ENCODE measurements at regions not wholly inside any gene's neighbourhood (a gene's known extent, or its start where the extent isn't known, plus 50 kb on each side); places are given as distances from the start of the nearest gene placed in this dataset.

DNA sequence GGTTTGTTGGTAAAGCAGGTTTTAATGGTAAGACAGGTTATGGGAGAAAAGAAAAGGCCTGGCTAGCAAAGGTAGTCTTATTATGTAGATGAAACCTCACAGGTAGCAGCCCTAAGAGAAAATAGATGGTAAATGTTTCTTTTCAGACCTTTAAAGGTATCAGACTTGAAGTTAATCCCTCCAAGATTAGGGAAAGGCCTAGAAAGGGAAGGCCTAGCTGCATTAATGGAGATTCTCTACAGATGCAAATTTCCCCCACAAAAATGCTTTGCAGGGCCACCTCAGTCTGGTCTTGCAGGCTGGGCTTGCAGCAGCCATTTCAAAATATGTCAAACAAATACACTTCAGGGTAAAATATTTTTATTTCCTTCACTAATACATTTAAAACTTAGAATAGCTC lies 1410.6 kb downstream of the RPA4 start:
- no peaks in the 10 kb centered on the region for H3K36me3 ChIP-seq (ENCODE audit: control insufficient read depth, insufficient read depth, low read length)
- no peak overlapping the region for H3K4ac ChIP-seq (ENCODE audit: low read depth, low read length)
- H2BK120ac ChIP-seq (ENCODE audit: low read depth, low read length) = no peak overlapping the region
- H3K56ac ChIP-seq (ENCODE audit: extremely low read depth, insufficient read depth, low read length) = no peak overlapping the region
- H3K4me2 ChIP-seq (ENCODE audit: low read depth, low read length) = no peak overlapping the region
- no peak overlapping the region for H4K5ac ChIP-seq (ENCODE audit: low read depth, low read length)
- intact Hi-C loops (cut with micrococcal nuclease) = no loop called here
- POLR2A ChIA-PET (ENCODE audit: unreplicated experiment) = no interaction called here
- no peak overlapping the region for H2AK5ac ChIP-seq (ENCODE audit: low read depth, low read length)
- H3K9me1 ChIP-seq (ENCODE audit: insufficient read depth, low read length) = no peaks in the 10 kb centered on the region
- dilution Hi-C loops (cut with HindIII; ENCODE audit: low sequenced_read_pairs, unreplicated experiment) = no loop called here
- no peak for ATAC-seq (ENCODE audit: low read depth)
- H4K91ac ChIP-seq (ENCODE audit: insufficient read depth, low read depth, low read length) = no peak overlapping the region
- no peaks in the 10 kb centered on the region for H3K4me1 ChIP-seq (ENCODE audit: control insufficient read depth, insufficient read depth, low read length)
- H2BK15ac ChIP-seq (ENCODE audit: low read depth, low read length) = no peak overlapping the region
- H3K23ac ChIP-seq (ENCODE audit: low read depth, low read length) = no peak overlapping the region
- no peak overlapping the region for H4K8ac ChIP-seq (ENCODE audit: low read depth in 2 of 2, low read length in 2 of 2)
- no peak for DNase-seq
- no peak overlapping the region for H3K14ac ChIP-seq (replicated peaks; ENCODE audit: low read depth, low read length)
- no peak overlapping the region for H2BK5ac ChIP-seq (ENCODE audit: low read depth, low read length, poor library complexity, severe bottlenecking)
- TF ChIP-seq, protein P1, sequence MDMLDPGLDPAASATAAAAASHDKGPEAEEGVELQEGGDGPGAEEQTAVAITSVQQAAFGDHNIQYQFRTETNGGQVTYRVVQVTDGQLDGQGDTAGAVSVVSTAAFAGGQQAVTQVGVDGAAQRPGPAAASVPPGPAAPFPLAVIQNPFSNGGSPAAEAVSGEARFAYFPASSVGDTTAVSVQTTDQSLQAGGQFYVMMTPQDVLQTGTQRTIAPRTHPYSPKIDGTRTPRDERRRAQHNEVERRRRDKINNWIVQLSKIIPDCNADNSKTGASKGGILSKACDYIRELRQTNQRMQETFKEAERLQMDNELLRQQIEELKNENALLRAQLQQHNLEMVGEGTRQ (IDR thresholded peaks at IDR 0.05; ENCODE audit: low read depth, low read length) = no peak
- TF ChIP-seq RFX5 (IDR thresholded peaks at IDR 0.05; ENCODE audit: low read depth, low read length) = no peak
- TF ChIP-seq RAD21 (IDR thresholded peaks at IDR 0.05; ENCODE audit: low read length) = no peak
- no peak for TF ChIP-seq NFE2L2 (IDR thresholded peaks at IDR 0.05; ENCODE audit: low read depth, low read length)
- no peak for TF ChIP-seq MAFK (IDR thresholded peaks at IDR 0.05; ENCODE audit: low read depth, low read length)
- H3K9ac ChIP-seq (ENCODE audit: low read depth, low read length) = no peak overlapping the region
- H3K27ac ChIP-seq (ENCODE audit: insufficient read depth, low read length) = no peak overlapping the region
- no peak overlapping the region for H2BK20ac ChIP-seq (ENCODE audit: low read depth, low read length)
- in situ Hi-C loops (cut with MboI; ENCODE audit: low sequenced_read_pairs) = no loop called here
- no peak overlapping the region for H2AK9ac ChIP-seq (replicated peaks; ENCODE audit: low read depth, low read length, poor library complexity)
- H3K18ac ChIP-seq (ENCODE audit: low read depth, low read length) = no peak overlapping the region
- H3K79me1 ChIP-seq (ENCODE audit: low read depth in 1 of 2, low read length in 2 of 2) = no peaks in the 10 kb centered on the region
- no TSS peak for BruUV-seq (replicated peaks)
- H2AFZ ChIP-seq (replicated peaks; ENCODE audit: low read length, poor library complexity) = no peak overlapping the region
- H3K4me3 ChIP-seq (ENCODE audit: insufficient read depth, low read depth, low read length) = no peak overlapping the region
- no peaks in the 10 kb centered on the region for H3K9me3 ChIP-seq (ENCODE audit: control insufficient read depth, insufficient read depth, low read length)
- no peaks in the 10 kb centered on the region for H4K20me1 ChIP-seq (ENCODE audit: insufficient read depth, low read length)
- H3K27me3 ChIP-seq (ENCODE audit: control insufficient read depth, insufficient read depth, low read length) = no peaks in the 10 kb centered on the region; the same call in 1 of the 2 replicates
- CTCF ChIA-PET = no interaction called here
